ENCODE measurements at regions not wholly inside any gene's neighbourhood (a gene's known extent, or its start where the extent isn't known, plus 50 kb on each side); places are given as distances from the start of the nearest gene placed in this dataset.
A peak's percentile ranks its signal among the peaks of the same experiment; 100 is the strongest.
"Not testable (repeated sequence)": the region's sequence is repeated elsewhere in the genome, so short reads cannot be mapped to it uniquely, and the experiment has no call there.

DNA sequence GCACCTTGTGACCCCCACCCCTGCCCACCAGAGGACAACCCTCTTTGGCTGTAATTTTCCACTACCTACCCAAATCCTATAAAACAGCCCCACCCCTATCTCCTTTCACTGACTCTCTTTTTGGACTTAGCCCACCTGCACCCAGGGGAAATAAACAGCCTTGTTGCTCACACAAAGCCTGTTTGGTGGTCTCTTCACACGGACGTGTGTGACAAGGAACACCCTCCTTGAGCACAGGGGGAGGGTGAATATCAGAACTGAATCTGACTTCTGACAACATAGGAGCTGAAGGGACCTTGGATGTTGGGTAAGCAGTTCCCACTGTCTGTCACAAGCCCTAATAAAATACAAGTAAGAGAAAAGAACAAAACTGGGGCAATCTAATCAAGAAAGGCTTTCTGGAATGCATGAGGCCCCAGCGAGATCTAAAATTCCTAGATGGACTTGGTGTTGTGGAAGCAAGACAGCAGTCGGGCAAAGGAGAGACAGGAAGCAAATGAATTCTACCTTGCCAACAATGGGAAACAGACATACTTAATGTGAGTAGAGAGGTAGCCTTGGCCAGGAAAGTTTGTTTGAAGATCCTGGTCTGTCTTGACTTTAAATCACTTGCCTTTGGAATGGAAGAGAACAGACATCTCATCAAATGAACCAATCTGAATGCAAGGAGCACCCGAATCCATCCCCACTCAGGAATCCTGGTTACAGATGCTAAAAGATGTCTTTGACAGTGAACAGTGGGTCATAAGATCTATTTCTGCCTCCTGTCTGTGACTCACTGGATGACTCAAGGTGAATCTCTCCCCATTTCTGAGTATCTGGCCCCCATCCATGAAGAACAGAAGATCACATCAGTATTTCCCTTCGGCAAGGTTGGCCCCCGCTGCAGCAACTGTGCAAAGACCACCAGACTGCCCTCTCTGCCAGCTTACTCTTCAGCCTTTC, 53.3 kb downstream of the OLFML3 start:
- DNase-seq: no peak

GRCh38 chr1:114033216-114033706, 54.0 kb downstream of the OLFML3 start:
- peak; percentile 66 for DNase-seq

DNA sequence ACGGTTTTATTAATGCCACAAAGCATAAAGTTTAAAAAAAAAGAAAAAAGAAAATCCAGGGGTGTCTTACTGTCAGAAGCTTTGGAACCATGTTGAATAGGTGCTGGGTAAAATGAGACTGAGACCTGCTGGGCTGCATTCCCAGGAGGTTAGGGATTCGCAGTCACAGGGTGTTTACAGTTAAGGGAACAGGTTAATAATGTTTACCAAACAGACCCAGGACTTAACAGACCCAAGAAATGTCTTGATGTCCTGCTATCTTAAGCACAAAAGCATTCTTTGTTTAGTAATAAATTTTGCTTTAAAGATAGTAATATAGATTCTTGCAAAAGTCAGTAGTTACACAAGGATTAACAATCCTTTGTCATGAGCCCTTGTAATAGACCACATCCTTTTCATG, 54.7 kb downstream of the OLFML3 start:
- no peak for DNase-seq

- no peak for DNase-seq
These were observed 55.5 kb downstream of the OLFML3 start for GRCh38 chr1:114034567-114035303.

GRCh38 chr1:114035304-114035700, 56.0 kb downstream of the OLFML3 start:
- no peak for DNase-seq

DNA sequence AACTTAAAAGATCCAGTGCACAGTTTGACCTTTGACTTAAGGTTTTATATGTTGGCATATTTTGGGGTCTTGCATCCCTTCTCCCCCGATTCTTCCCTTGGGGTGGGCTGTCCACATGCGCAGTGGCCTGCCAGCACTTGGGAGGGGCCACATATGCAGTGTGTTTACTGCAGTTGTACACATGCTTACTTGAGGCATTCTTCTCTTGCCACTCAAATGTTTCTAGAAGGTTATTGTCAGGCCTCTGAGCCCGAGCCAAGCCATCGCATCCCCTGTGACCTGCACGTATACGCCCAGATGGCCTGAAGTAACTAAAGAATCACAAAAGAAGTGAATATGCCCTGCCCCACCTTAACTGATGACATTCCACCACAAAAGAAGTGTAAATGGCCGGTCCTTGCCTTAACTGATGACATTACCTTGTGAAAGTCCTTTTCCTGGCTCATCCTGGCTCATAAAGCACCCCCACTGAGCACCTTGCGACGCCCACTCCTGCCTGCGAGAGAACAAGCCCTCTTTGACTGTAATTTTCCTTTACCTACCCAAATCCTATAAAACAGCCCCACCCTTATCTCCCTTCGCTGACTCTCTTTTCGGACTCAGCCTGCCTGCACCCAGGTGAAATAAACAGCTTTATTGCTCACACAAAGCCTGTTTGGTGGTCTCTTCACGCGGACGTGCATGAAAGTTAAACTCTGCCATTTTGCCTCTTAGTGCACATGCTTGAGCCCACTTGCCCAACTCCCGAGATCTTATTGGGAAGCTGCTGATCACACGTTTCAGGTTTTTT, 57.8 kb downstream of the OLFML3 start:
- DNase-seq: not testable (repeated sequence)

DNA sequence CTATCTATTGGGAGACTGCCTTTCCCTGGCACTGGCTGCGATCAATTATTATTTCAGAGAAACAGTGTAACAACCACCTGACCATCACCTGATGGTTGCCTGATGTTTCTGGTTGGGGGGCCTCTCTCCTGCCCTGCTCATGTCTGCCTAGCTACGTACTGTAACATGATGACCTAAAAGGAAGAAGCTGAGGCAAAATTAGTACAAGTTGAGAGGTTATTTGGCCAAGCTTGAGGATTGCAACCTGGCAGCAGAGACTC, 58.3 kb downstream of the OLFML3 start:
- DNase-seq: no peak

DNA sequence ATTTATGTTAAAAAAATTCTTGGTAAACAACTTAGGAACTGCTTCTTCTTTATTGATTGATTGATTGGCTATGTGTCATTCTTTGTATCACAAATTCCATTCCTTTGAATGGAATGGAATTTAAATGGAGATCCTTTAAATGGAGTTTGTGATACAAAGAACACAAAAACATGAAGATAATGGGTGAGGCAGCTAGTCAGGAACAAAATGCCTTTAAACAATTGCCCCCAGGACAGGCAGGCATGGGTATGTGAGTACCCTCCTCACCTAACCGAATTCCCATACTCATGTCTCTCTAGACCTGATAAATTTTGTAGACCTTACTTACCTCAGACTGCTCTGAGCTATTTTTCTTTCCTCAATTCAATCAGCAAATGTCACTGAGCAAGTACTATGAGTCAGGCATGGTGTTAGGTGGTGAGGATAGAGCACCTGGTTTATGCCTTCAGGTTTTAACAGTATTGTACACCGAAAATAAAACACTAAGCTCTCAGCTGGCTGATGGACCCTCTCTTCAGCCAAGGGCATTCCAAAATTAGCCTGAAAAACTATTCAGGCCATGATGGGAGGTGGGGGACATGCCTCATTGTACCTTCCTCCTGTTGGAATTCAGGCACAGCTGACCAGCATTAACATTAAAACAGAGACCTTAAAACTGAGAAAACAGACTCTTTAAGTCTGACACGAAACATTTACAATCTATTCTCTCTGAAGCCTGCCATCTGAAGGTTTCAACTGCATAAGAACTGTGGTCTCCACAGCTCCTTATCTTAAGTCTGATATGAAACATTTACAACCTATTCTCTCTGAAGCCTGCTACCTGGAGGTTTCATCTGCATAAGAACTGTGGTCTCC, 58.9 kb downstream of the OLFML3 start:
- no peak for DNase-seq

Measured in hematopoietic multipotent progenitor cell treated with erythropoietin and hydrocortisone succinate and interleukin-3 and kit ligand, for 4 days (in vitro differentiated cells).